ENCODE measurements at regions not wholly inside any gene's neighbourhood (a gene's known extent, or its start where the extent isn't known, plus 50 kb on each side); places are given as distances from the start of the nearest gene placed in this dataset.

GRCh38 chr10:114746531-114746930 is 75.0 kb upstream of the FHIP2A start:
- TF ChIP-seq CTCF (IDR thresholded peaks at IDR 0.05) (no peak), POLR2A (IDR thresholded peaks at IDR 0.05) (no peak)

Measured in heart left ventricle (tissue), 13 donors.